ENCODE measurements at regions not wholly inside any gene's neighbourhood (a gene's known extent, or its start where the extent isn't known, plus 50 kb on each side); places are given as distances from the start of the nearest gene placed in this dataset.

DNA sequence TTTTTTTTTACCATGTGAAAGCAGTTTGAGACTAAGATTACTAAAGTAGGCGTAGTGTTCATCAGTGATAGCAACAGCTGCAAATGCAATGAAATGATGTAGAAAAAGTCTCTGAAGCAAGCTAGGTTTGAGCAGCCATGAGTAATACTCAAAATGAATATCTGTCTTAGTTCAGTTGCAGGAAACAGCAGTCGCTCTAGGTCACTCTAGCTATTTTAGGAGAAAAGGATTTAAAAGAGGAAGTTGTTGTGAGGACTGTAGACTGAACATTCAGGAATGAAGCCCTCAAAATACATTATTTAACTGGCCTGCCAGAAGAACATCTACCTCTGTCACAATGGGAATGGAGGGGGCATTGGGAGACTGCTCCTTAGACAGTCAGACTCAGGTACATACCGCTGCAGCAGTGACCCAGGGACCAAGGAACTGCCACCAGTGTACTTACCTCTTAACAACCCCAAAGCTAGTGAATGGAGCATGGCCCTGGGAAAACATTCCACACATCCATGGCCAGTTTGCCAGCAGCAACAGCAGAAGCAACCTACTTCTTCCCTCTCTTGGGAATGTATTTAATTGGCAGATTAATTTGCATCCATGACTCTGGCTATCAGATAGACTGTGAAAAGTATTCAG, 243.0 kb upstream of the KHDRBS2 start:
- TF ChIP-seq CTCF (IDR thresholded peaks at IDR 0.05; ENCODE audit: insufficient read depth, low read depth, low read length) = no peak
- TF ChIP-seq EZH2 (IDR thresholded peaks at IDR 0.05; ENCODE audit: insufficient read depth, low read length) = no peak
- Mint-ChIP-seq H3K4me1 (ENCODE audit: low read depth, unreplicated experiment) (no peaks in the 10 kb centered on the region), H3K36me3 (ENCODE audit: low read depth, unreplicated experiment) (no peaks in the 10 kb centered on the region), H3K4me3 (ENCODE audit: unreplicated experiment) (no peak overlapping the region), H3K9me3 (ENCODE audit: unreplicated experiment) (peaks cover 4% of the 10 kb centered on the region), H3K27ac (ENCODE audit: unreplicated experiment) (no peak overlapping the region), H3K27me3 (ENCODE audit: low read depth, unreplicated experiment) (no peaks in the 10 kb centered on the region)
- Histone ChIP-seq H3K4me1 (ENCODE audit: insufficient read depth, low read length) (no peaks in the 10 kb centered on the region), H2AFZ (ENCODE audit: low read depth, low read length) (no peak overlapping the region), H3K27ac (ENCODE audit: low read depth, low read length) (no peak overlapping the region), H3K4me3 (ENCODE audit: insufficient read depth, low read depth, low read length) (no peak overlapping the region), H3K9me3 (ENCODE audit: insufficient read depth, low read depth, low read length) (peaks cover 12% of the 10 kb centered on the region), H4K20me1 (ENCODE audit: insufficient read depth, low read length) (no peaks in the 10 kb centered on the region), H3K36me3 (ENCODE audit: insufficient read depth, low read length) (no peaks in the 10 kb centered on the region), H3K27me3 (ENCODE audit: insufficient read depth, low read length) (no peaks in the 10 kb centered on the region), H3K9ac (ENCODE audit: low read length) (no peak overlapping the region), H3K4me2 (ENCODE audit: low read length) (no peak overlapping the region), H3K79me2 (ENCODE audit: insufficient read depth, low read length) (no peaks in the 10 kb centered on the region)
- DNase-seq (ENCODE audit: low read depth) (no peak), FAIRE-seq (no peak)

GRCh38 chr6:62523630-62524029, 237.6 kb upstream of the KHDRBS2 start:
- Histone ChIP-seq H3K27ac (ENCODE audit: low read depth, low read length) (no peak overlapping the region), H3K9ac (ENCODE audit: low read length) (no peak overlapping the region), H2AFZ (ENCODE audit: low read depth, low read length) (no peak overlapping the region), H3K4me2 (ENCODE audit: low read length) (no peak overlapping the region), H4K20me1 (ENCODE audit: insufficient read depth, low read length) (no peaks in the 10 kb centered on the region), H3K79me2 (ENCODE audit: insufficient read depth, low read length) (no peaks in the 10 kb centered on the region), H3K4me3 (ENCODE audit: insufficient read depth, low read depth, low read length) (no peak overlapping the region), H3K27me3 (ENCODE audit: insufficient read depth, low read length) (no peaks in the 10 kb centered on the region), H3K36me3 (ENCODE audit: insufficient read depth, low read length) (no peaks in the 10 kb centered on the region), H3K4me1 (ENCODE audit: insufficient read depth, low read length) (no peaks in the 10 kb centered on the region), H3K9me3 (ENCODE audit: insufficient read depth, low read depth, low read length) (peaks cover 4% of the 10 kb centered on the region)
- Mint-ChIP-seq H3K9me3 (ENCODE audit: unreplicated experiment) (peaks cover 4% of the 10 kb centered on the region), H3K4me1 (ENCODE audit: low read depth, unreplicated experiment) (peaks cover 6% of the 10 kb centered on the region), H3K27ac (ENCODE audit: unreplicated experiment) (no peak overlapping the region), H3K27me3 (ENCODE audit: low read depth, unreplicated experiment) (no peaks in the 10 kb centered on the region), H3K4me3 (ENCODE audit: unreplicated experiment) (no peak overlapping the region), H3K36me3 (ENCODE audit: low read depth, unreplicated experiment) (no peaks in the 10 kb centered on the region)
- TF ChIP-seq EZH2 (IDR thresholded peaks at IDR 0.05; ENCODE audit: insufficient read depth, low read length) = no peak
- TF ChIP-seq CTCF (IDR thresholded peaks at IDR 0.05; ENCODE audit: insufficient read depth, low read depth, low read length) = no peak
- FAIRE-seq (no peak), DNase-seq (ENCODE audit: low read depth) (no peak)

DNA sequence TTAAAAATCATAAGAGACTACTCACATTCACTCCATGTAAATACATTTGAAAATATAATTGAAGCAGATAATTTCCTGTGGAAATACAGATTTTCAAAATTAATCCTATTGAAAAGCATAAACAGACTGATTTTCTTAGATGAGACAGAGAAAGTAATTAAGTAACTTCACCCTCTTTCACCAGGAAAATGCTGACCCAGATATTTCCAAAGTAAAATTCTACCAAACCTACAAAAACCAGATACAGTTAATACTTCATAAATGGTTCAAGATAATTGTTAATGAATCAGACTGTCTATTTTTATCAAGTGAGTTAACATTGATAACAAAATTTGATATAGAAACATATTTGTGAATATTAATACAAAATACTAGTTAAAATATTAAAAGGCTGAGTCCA, 233.5 kb upstream of the KHDRBS2 start:
- no peaks in the 10 kb centered on the region for H3K4me1 ChIP-seq (ENCODE audit: insufficient read depth, low read length)
- H3K27me3 ChIP-seq (ENCODE audit: insufficient read depth, low read length) = no peaks in the 10 kb centered on the region
- H4K20me1 ChIP-seq (ENCODE audit: insufficient read depth, low read length) = no peaks in the 10 kb centered on the region
- FAIRE-seq = no peak
- no peaks in the 10 kb centered on the region for H3K36me3 ChIP-seq (ENCODE audit: insufficient read depth, low read length)
- H3K9me3 ChIP-seq (ENCODE audit: insufficient read depth, low read depth, low read length) = no peaks in the 10 kb centered on the region
- no peaks in the 10 kb centered on the region for H3K27me3 Mint-ChIP-seq (ENCODE audit: low read depth, unreplicated experiment)
- no peak for TF ChIP-seq CTCF (IDR thresholded peaks at IDR 0.05; ENCODE audit: insufficient read depth, low read depth, low read length)
- no peak for TF ChIP-seq EZH2 (IDR thresholded peaks at IDR 0.05; ENCODE audit: insufficient read depth, low read length)
- no peak overlapping the region for H3K9ac ChIP-seq (ENCODE audit: low read length)
- no peak overlapping the region for H3K4me2 ChIP-seq (ENCODE audit: low read length)
- H3K4me1 Mint-ChIP-seq (ENCODE audit: low read depth, unreplicated experiment) = peaks cover 11% of the 10 kb centered on the region
- H3K27ac Mint-ChIP-seq (ENCODE audit: unreplicated experiment) = no peak overlapping the region
- H3K27ac ChIP-seq (ENCODE audit: low read depth, low read length) = no peak overlapping the region
- H3K9me3 Mint-ChIP-seq (ENCODE audit: unreplicated experiment) = no peaks in the 10 kb centered on the region
- H2AFZ ChIP-seq (ENCODE audit: low read depth, low read length) = no peak overlapping the region
- no peak overlapping the region for H3K4me3 ChIP-seq (ENCODE audit: insufficient read depth, low read depth, low read length)
- H3K36me3 Mint-ChIP-seq (ENCODE audit: low read depth, unreplicated experiment) = no peaks in the 10 kb centered on the region
- no peaks in the 10 kb centered on the region for H3K79me2 ChIP-seq (ENCODE audit: insufficient read depth, low read length)
- no peak overlapping the region for H3K4me3 Mint-ChIP-seq (ENCODE audit: unreplicated experiment)
- DNase-seq (ENCODE audit: low read depth) = no peak

Data from astrocyte (in vitro differentiated cells and primary cell).